HG03025 (cell line): ENCODE measurements at regions not wholly inside any gene's neighbourhood (a gene's known extent, or its start where the extent isn't known, plus 50 kb on each side); places are given as distances from the start of the nearest gene placed in this dataset.
A peak's percentile ranks its signal among the peaks of the same experiment; 100 is the strongest.
"Not testable (repeated sequence)": the region's sequence is repeated elsewhere in the genome, so short reads cannot be mapped to it uniquely, and the experiment has no call there.

ENCODE experiments used
- ATAC-seq: cut with Tn5 transposase; IDR thresholded peaks from one replicate; pipeline ENCODE4 v1.9.1; 2021; ENCODE audit warnings: mild to moderate bottlenecking, moderate library complexity; ENCODE audit not compliant: unreplicated experiment, low FRiP score

GRCh38 chr15:60251300-60252070 is 146.3 kb downstream of the ANXA2 start:
- no peak for ATAC-seq

GRCh38 chr15:60254416-60254815 is 143.4 kb downstream of the ANXA2 start:
- no peak for ATAC-seq

GRCh38 chr15:60255390-60255789 is 142.4 kb downstream of the ANXA2 start:
- peak; percentile 64 for ATAC-seq

DNA sequence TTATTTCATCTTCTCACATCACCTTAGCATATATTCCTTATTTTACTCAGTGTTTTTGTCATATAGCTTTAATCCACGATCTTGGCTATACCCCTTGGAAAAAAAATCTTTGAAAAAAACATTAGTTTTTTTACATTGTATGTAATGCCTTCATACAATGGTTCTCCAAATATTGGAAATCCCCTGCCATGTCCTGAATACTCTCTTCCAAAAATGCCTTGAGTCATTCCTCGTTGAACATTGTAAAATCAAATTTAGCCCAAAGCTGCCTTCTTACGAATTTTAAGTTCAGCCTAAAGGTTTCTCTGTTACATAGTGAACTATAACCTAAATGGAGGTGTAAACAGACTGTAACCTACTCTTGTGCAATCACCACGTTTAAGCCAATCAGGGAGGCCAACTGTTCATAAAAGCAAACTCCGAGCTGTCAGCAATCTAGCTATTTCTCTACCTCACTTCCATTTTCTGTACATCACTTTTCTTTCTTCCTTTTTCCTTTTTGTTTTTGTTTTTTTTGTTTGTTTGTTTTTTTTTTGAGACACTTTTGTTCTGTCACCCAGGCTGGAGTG is 140.1 kb downstream of the ANXA2 start:
- no peak for ATAC-seq

- no peak for ATAC-seq
Observed at GRCh38 chr15:60259469-60259868, 138.3 kb downstream of the ANXA2 start.

DNA sequence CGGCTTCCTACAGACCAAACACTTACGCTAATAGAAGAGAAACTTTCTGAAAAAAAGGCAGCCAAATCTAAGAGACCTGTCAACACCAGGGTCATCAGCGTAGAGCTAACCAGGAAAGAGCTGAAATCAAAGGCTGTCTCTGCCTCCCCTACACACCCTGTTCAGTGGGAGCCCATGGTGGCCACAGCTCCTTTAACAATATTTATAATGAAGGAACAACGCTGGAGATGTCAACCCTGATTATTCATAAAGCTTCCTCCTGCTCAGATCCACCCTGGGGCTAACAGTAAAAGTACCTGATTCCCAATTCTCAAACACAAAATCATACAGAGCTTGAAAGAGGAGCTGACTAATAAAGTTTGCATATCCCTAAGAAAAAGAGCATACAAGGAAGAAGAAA is 133.7 kb downstream of the ANXA2 start:
- ATAC-seq, result no peak

GRCh38 chr15:60264566-60264965 is 133.2 kb downstream of the ANXA2 start:
- no peak for ATAC-seq

GRCh38 chr15:60265057-60265456 is 132.7 kb downstream of the ANXA2 start:
- no peak for ATAC-seq

DNA sequence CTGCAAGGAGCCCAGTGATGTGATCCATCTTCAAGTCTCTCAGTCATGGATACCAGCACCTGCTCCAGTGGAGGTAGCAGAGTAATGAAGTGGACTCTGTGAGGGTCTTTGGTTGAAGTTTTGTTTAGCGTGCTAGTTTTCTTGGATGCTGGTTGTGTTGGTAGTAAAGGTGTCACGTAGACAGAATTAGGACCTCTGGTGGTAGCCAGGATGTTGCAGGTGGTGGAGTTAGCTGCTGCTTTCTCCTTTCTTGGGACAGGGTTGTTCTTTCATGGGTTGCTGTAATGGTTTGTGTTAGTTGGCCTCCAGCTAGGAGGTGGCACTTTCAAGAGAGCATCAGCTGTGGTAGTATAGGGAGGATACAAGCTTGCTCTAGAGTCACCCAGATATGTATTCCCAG is 125.2 kb downstream of the ANXA2 start:
- no peak for ATAC-seq

GRCh38 chr15:60275624-60276023 is 122.2 kb downstream of the ANXA2 start:
- no peak for ATAC-seq

GRCh38 chr15:60278879-60279278 is 118.9 kb downstream of the ANXA2 start:
- ATAC-seq, result no peak

DNA sequence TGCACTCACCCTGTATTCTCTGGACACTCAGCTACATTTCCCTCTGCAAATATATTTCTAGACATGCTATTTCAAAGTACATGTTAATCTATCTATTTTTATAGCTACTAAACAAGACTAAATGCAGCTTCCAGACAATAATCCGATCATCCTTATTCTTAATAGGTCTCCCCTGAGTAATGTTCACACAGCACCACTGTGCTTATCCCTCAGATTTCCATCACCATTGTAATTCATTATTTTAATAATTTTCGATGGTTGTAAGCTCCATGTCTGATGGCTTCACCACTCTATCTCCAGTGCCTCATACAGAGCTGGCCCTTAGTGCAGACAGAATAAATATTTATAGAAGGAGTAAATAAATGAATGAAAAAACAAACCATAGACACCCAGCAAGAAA is 117.5 kb downstream of the ANXA2 start:
- no peak for ATAC-seq

- no peak for ATAC-seq
Observed at GRCh38 chr15:60283936-60284335, 113.8 kb downstream of the ANXA2 start.

GRCh38 chr15:60295901-60296300 is 101.9 kb downstream of the ANXA2 start:
- not testable (repeated sequence) for ATAC-seq

DNA sequence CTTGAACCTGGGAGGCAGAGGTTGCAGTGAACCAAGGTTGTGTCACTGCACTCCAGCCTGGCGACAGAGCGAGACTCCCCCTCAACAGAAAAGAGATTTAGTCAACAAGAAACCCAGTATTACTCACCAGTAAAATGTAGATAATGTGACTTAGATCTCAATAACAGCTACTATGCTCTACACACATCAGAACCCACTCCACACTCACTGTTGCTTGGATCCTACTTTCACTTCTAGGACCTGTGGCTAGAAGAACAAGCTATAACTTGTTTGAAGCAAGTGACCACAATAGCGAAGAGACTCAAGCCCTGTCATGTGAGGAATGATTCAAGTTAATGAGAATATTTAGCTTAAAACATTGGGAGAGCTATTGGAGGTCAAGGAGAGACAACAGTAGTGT is 100.7 kb downstream of the ANXA2 start:
- ATAC-seq, result no peak
